Activated naive CD4-positive, alpha-beta T cell treated with anti-CD3 and anti-CD28 coated beads, Interleukin-2, amount 50 U/mL, for 16 hours (primary cell): ENCODE measurements at regions not wholly inside any gene's neighbourhood (a gene's known extent, or its start where the extent isn't known, plus 50 kb on each side); places are given as distances from the start of the nearest gene placed in this dataset.

Experiments used
- DNase-seq: peaks from one replicate; pipeline ENCODE4 v3.0.0-alpha.2; 2020

GRCh38 chr13:106753251-106753650, 185.3 kb upstream of the ARGLU1 start:
- no peak for DNase-seq

- no peak for DNase-seq
Observed at GRCh38 chr13:106752584-106753170, 184.7 kb upstream of the ARGLU1 start.

DNA sequence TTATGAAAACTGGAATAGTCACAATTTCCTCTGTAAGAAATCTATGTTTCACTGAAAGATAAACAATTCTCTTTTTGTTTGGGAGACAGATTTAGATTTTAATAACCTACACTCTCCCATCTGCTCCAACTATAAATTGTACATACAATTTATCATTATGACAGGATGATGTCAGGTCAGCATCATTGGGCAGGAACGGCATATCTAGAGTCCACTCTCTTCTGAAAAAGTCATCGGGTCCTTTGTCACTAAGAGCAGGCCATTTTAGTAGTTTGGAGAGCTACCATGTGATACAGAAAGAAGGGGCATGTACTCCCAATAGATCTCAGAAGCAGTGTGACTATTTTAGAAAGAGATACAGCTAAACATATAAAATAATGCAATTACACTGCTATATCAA, 180.8 kb upstream of the ARGLU1 start:
- no peak for DNase-seq

DNA sequence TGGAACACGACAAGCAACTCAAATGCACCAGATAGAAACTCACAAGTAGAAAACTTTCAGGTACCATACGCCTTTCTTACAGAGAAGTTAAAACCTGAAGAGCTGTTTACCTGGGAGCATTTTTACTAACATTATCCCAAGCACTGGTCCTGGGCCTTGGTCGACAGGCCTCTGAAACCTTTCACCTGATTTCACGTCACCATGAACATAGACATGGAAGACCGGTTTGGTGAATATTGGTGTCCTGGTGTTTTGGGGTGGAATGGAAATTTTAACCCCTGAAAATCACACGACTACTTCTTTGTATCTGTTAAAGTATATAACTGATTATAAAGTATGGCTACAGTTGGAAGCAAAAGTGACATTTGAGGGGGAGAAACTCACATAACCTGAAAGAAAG, 176.6 kb upstream of the ARGLU1 start:
- DNase-seq: no peak

DNA sequence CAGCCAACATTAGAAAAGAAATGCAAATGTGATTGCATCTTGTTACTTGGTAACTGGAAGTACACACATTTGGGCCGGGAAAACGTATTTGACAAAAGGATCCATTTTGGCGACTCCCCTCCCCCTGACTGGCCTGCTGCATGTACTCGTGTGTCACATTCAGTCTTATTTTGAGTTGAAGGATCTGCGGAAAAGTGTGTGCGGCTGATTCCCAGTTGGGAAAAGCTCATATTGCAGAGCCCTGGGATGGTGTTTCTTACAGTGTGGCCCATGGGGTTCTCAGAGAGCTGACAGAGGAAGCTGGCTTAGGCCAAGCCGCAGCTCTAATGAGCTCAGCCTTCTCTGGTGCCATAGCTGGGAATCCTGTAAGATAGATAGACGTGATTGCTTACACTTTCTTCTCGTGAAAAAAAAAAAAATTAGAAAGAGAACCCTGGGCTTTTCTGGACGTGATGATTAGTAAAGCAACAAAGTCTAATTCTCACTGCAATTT, 170.3 kb upstream of the ARGLU1 start:
- DNase-seq: no peak

DNA sequence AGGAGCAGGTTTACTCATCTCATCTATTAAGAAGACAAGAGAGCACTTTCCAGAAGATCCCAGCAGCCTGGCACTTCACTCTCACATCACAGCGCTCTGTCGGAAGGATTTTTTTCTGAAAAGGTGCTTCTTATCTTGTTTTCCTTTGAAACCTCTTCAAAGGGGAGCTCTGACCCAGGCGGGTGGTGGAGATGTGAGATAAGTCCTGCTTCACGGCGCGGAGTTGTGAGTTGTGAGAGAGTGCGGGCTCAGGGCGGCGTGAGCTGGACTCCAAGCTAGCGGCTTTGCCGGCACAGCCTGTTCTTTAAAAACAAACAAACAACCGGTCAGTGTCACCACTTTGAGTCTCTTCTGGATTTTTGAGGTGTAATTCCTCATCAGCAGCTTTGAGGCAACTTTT, 169.0 kb upstream of the ARGLU1 start:
- DNase-seq: no peak

- DNase-seq: no peak
Observed at GRCh38 chr13:106734198-106734597, 166.3 kb upstream of the ARGLU1 start.

DNA sequence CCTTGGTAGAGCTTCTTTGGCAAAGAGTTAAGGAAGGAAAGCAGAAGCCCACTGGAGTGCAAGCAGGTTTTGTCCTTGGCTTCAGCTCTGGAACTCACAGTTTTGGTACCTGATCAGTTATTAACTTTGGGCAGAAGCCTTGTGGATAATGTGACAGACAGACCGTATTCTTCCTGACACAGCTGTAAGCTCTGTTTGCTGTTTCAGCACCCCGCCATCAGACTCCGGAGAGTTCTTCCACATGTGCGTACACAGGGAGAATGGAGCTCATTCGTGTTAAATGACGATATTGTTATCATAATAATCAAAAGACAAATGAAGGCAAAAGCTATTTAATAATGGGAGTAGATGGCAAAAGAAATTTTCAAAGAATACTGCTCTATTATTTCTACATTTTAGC, 155.1 kb upstream of the ARGLU1 start:
- DNase-seq: no peak

DNA sequence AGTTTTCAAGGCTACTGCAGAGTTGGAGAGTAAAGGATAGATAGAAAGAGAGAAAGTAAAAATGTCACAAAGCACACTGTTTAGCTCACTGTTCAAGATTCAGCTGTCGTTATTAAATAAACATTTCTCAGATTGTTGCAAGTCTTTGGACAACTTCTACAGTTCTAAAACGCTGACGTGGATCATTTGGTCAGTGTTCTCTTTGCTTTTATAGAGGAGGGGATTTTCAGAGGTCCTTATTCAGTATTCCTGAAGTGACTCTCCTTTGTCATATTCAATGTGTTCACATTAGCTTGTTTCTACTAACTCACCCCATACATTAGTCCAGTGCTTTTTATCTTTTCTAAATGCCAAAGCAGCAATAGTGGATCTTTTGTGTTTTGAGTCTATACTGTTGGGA, 154.7 kb upstream of the ARGLU1 start:
- DNase-seq: no peak

GRCh38 chr13:106721599-106721998, 153.7 kb upstream of the ARGLU1 start:
- no peak for DNase-seq

GRCh38 chr13:106714271-106714982, 146.5 kb upstream of the ARGLU1 start:
- DNase-seq: no peak

GRCh38 chr13:106712381-106712780, 144.4 kb upstream of the ARGLU1 start:
- DNase-seq: no peak

DNA sequence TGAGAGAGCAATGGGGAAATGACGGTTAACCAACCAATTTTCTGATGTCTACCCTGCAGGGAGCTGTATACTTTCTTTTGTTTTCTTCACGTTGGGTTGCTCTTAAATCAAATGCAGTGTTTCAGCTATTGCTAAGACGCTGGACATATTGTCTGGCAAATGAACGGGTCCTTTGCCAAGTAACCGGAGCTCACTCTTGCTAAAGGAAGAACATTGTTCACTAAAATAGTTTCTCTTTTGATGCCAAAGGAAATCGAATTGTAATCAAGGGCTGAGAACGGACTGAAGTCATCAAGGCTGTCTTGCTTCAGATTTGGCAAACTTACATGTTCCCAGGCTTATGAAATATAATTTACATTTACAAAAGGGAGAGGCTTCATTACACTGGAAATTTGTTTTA, 142.3 kb upstream of the ARGLU1 start:
- DNase-seq: no peak

GRCh38 chr13:106709522-106709921, 141.6 kb upstream of the ARGLU1 start:
- DNase-seq: no peak

GRCh38 chr13:106702505-106702904, 134.6 kb upstream of the ARGLU1 start:
- DNase-seq: no peak

DNA sequence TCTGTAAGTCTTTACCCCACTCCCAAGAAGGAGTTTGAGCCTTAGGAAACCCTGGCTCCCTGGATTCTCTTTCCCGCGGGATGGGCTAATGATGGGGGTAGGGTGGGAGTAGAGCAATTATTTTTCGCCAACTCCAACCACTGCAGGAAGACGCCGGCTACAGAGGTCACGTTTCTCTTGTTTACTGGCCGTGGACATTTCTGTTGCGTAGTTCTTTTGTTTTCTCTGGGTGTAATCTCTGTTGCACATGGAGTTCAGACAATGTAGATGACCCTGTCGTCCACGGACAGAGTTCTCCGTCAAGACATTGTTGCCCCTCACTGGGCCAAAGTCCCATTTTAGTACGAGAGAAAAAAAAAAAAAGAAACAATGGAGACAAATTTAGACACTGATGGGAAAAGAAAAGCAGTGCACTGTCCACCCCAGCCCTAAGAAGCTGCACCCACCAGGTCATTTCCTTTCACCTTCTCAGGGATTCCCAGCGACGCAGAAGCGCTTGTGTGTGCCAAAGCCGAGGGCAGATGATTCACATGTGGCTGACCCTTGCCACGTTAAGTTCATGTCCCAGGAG, 133.9 kb upstream of the ARGLU1 start:
- DNase-seq: no peak

GRCh38 chr13:106700439-106700838, 132.5 kb upstream of the ARGLU1 start:
- no peak for DNase-seq

GRCh38 chr13:106700007-106700406, 132.1 kb upstream of the ARGLU1 start:
- DNase-seq: no peak

- no peak for DNase-seq
Observed at GRCh38 chr13:106699311-106699710, 131.4 kb upstream of the ARGLU1 start.

GRCh38 chr13:106696719-106697118, 128.8 kb upstream of the ARGLU1 start:
- no peak for DNase-seq

DNA sequence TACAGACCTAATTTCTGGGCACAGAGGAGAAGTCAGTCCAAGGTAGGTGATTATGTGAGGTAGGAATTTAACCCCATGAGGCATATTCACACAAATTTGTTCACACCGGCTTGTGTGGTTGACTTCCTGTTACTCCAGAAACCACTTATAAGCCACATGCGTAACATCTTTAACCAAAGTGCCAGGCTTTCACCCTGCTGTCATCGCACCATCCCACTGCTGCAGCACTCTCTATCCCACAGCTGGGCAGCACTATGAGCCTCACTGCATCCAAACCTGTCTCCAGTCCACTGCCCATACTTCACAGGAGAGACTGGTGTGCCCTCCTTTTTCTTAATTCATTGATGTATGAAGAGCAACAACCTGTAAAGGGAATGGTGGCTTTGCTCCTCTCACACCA, 128.2 kb upstream of the ARGLU1 start:
- DNase-seq: no peak

DNA sequence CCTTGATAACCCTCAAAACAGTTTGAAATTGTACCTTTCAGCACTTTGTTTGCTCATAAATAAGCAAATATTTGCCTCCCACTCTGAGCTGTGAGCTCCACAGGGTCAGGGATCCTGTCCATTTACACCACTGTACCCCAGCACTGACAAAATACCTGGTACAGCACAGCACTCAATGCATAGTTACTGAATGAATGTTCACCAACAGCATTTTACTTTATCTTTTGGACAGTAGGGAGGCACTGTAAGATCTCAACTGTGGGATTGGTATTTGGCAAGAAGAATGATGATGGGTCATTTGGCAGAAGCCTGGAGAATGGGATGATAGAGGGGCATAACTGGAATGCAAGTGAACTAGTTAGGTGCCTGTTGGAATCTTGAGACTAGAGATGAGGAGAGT, 127.2 kb upstream of the ARGLU1 start:
- DNase-seq: no peak

- DNase-seq: no peak
Observed at GRCh38 chr13:106691861-106692260, 123.9 kb upstream of the ARGLU1 start.

GRCh38 chr13:106691341-106691740, 123.4 kb upstream of the ARGLU1 start:
- DNase-seq: no peak

- no peak for DNase-seq
Observed at GRCh38 chr13:106690779-106691178, 122.8 kb upstream of the ARGLU1 start.
